Brain microvascular endothelial cell (primary cell): ENCODE measurements at regions not wholly inside any gene's neighbourhood (a gene's known extent, or its start where the extent isn't known, plus 50 kb on each side); places are given as distances from the start of the nearest gene placed in this dataset.
A peak's percentile ranks its signal among the peaks of the same experiment; 100 is the strongest.

Source experiments
- DNase-seq: peaks from one replicate; pipeline ENCODE4 v3.0.0-alpha.2; 2020
- H3K27ac ChIP-seq: fragments of 250-450 bp; sonication (Bioruptor Pico); 2 replicates; pipeline ENCODE4 v1.5.1; 2020; ENCODE audit warnings: mild to moderate bottlenecking, moderate library complexity
- H3K27me3 ChIP-seq: fragments of 250-450 bp; sonication (Bioruptor Pico); replicated peaks from 2 replicates; pipeline ENCODE4 v1.5.1; 2020; ENCODE audit warnings: mild to moderate bottlenecking
- H3K36me3 ChIP-seq: fragments of 250-450 bp; sonication (Bioruptor Pico); replicated peaks from 2 replicates; pipeline ENCODE4 v1.5.1; 2020; ENCODE audit warnings: mild to moderate bottlenecking
- H3K4me3 ChIP-seq: 2 replicates; pipeline ENCODE4 v1.5.1; 2011; ENCODE audit warnings: low read depth, mild to moderate bottlenecking, control low read depth, low read length, moderate library complexity
- in situ Hi-C: cut with HindIII; loops from 2 replicates; pipeline ENCODE4 v1.10.0; 2017; ENCODE audit warnings: low sequenced_read_pairs, low pct_ligation_motif_present
- TF ChIP-seq, protein P1 (sequence below): IDR thresholded peaks from 2 replicates; pipeline ENCODE4 v1.5.1; 2011; ENCODE audit warnings: low read depth, mild to moderate bottlenecking, moderate library complexity, low read length, control low read depth, inconsistent platforms; ENCODE audit errors: missing control alignments

DNA sequence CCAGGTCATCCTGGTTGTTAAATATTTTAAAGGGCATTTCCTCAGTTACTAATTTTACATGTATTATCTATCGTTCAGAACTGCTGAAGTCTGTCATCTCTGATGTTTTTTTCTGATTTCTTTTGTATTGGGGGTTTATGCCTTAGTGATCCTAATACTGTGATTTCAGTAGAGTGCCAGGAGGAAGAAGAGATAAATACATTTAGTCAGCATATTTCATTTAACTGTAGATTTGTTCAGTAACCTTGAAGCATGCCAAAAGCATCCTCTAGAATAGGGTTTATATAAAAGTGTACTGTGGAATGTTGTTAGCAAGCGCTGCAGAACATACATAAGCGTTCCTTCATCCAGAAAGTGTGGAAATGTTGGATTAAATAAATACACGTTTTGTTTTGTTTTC is 342.3 kb upstream of the DPPA4 start:
- H3K36me3 ChIP-seq = no peaks in the 10 kb centered on the region
- H3K27ac ChIP-seq = no peak overlapping the region
- no peak overlapping the region for H3K4me3 ChIP-seq
- TF ChIP-seq, protein P1, sequence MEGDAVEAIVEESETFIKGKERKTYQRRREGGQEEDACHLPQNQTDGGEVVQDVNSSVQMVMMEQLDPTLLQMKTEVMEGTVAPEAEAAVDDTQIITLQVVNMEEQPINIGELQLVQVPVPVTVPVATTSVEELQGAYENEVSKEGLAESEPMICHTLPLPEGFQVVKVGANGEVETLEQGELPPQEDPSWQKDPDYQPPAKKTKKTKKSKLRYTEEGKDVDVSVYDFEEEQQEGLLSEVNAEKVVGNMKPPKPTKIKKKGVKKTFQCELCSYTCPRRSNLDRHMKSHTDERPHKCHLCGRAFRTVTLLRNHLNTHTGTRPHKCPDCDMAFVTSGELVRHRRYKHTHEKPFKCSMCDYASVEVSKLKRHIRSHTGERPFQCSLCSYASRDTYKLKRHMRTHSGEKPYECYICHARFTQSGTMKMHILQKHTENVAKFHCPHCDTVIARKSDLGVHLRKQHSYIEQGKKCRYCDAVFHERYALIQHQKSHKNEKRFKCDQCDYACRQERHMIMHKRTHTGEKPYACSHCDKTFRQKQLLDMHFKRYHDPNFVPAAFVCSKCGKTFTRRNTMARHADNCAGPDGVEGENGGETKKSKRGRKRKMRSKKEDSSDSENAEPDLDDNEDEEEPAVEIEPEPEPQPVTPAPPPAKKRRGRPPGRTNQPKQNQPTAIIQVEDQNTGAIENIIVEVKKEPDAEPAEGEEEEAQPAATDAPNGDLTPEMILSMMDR = no peak
- no peaks in the 10 kb centered on the region for H3K27me3 ChIP-seq
- DNase-seq = no peak
- in situ Hi-C loops = no loop called here

DNA sequence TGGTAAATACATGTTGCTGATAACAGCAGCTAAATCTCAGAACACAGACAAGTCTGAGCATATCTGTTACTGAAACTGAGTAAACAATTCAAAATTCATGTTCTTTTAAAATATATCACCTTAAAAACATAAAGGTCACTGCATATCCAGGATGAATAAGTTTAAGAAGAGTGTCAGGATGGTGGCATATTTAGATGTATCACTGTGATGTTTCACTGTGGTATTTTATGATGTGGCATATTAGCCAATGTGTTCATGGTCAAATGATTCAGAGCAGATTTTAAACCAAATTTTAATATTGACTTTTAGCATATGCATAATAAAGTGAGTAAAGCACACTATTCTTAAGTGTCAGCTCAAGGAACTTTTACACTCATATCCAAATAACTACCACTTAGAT is 346.4 kb upstream of the DPPA4 start:
- in situ Hi-C loops = no loop called here
- DNase-seq = no peak

DNA sequence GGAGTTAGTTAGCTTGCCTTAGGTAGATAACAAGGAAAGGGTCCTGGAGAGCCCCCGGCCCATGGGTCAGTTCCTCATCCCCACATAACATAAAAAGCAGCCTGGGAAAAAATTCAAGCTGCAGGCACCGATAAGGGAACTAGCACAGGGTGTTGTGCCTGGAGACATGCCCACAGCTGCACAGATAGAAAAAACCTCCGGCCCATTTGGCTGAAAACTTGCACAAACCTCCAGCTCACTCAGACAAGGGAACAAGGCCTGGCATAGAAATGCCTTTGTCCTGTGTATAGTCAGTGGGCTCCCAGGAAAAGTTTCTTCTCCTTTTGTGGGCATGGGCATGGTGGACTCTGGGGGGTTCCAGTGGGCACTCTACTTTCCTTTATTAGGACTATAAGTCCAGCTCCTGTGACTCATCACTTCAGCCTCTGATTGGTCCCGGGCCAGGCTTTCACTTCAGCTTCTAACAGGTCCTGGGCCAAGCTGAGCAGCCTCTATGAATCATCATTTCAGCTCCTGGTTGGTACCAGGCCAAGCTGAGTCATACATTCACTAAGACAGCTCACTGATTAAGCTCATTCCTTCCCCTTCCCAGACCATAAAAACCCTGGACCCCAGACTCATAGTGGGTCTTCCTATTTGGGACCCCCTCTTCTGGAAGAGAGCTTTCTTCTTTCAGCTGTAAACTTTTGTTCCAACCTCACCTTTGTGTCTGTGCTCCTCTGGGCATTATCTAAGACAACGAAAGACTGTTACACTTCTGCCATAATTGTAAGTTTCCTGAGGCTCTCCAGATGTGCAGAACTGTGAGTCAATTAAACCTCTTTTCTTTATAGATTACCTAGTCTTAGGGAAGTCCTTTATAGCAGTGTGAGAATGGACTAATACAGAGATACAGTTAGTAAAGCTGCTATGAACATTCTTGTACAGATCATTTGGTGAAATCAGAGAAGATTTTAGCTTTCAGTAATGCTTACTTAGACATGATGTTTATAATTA is 348.0 kb upstream of the DPPA4 start:
- TF ChIP-seq, protein P1 = no peak
- in situ Hi-C loops = no loop called here
- Histone ChIP-seq H3K36me3 (no peaks in the 10 kb centered on the region), H3K27ac (peak overlapping the region; percentile 36), H3K27me3 (no peaks in the 10 kb centered on the region), H3K4me3 (no peak overlapping the region)
- peak; percentile 100 for DNase-seq

More for the DNA sequence above, 346.4 kb upstream of the DPPA4 start:
- no peak overlapping the region for H3K27ac ChIP-seq
- TF ChIP-seq, protein P1 = no peak
- H3K36me3 ChIP-seq = no peaks in the 10 kb centered on the region
- no peaks in the 10 kb centered on the region for H3K27me3 ChIP-seq
- no peak overlapping the region for H3K4me3 ChIP-seq

DNA sequence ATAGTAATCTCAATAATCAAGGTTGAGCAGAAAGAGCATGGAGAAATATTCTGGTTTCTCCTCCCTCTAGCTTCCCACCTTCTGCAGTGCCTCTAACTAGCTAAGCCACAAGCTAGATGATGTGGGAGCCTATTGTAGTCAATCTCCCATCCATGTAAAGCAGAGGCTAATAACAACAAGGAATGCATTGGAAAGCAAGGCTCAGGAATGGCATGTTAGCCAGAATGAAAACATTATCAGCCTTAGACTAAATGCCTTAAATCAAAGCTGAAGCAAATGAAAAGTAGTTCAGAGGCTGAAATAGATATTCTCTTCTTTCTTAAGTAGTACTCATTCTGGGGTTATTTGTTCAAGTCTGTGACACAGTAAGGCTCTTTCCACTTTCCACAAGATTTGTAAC is 350.3 kb upstream of the DPPA4 start:
- TF ChIP-seq, protein P1 = no peak
- Histone ChIP-seq H3K36me3 (no peaks in the 10 kb centered on the region), H3K27ac (no peak overlapping the region), H3K27me3 (no peaks in the 10 kb centered on the region), H3K4me3 (no peak overlapping the region)
- in situ Hi-C loops = no loop called here
- DNase-seq = no peak

DNA sequence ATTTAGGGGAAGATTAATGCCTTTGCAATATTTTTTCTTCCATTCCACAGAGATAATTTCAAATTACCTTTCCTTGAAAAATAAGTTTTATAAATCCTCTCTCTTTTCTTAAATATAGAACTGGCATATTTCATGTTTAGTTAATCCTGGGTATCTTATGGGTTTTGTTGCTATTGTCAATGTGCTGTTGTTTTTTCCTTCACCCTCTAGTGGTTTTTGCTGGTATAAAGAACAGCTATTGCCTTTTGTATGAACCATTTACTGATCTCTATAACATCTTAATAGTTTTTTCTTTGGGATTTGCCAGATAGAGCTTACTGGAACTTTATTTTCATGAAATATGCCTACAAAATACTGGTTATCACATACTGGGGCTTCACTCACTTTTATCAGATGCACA is 359.6 kb upstream of the DPPA4 start:
- no peaks in the 10 kb centered on the region for H3K27me3 ChIP-seq
- no peak overlapping the region for H3K4me3 ChIP-seq
- DNase-seq = no peak
- no peak overlapping the region for H3K27ac ChIP-seq
- no peaks in the 10 kb centered on the region for H3K36me3 ChIP-seq
- TF ChIP-seq, protein P1 = peak; percentile 7
- in situ Hi-C loops = no loop called here

DNA sequence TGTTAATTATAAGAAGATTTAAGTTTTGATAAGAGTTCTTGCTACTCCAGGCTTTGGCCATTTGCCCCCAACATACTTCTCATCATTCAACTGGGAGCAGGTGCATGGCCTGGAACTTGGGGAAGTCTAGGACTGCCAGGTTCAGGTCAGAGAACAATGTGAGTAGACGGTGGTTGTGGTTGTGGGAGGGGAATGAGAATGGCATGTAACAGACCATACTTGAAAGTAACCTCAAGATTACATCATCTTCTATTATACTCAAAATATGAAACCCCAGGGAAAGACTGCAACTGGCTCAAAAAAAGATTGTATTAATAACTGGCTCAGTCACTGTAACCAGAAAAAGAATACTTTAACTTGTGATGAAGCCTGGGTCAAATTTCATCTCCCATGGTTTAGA is 364.9 kb upstream of the DPPA4 start:
- TF ChIP-seq, protein P1 = no peak
- peak; percentile 88 for DNase-seq
- Histone ChIP-seq H3K36me3 (no peaks in the 10 kb centered on the region), H3K27ac (no peak overlapping the region), H3K4me3 (no peak overlapping the region), H3K27me3 (no peaks in the 10 kb centered on the region)
- in situ Hi-C loops = no loop called here
